ENCODE measurements at regions not wholly inside any gene's neighbourhood (a gene's known extent, or its start where the extent isn't known, plus 50 kb on each side); places are given as distances from the start of the nearest gene placed in this dataset.

- ChIA-PET POLR2A (no interaction called here), CTCF (interaction anchor here (1.0 to 6.2 kb wide), 5 partner anchors 11 to 37 kb away, joined by 3 to 21 read pairs (median 4); no protein-coding TSS in a partner anchor)
- no peak for DNase-seq (ENCODE audit: low read depth in 1 of 2, low spot score in 1 of 2)
- TF ChIP-seq RNF2 (IDR thresholded peaks at IDR 0.05; ENCODE audit: borderline replicate concordance, low read depth) = no peak
- no peak for TF ChIP-seq HEYL (CRISPR knock-in tag; IDR thresholded peaks at IDR 0.05)
- TF ChIP-seq CHD2 (IDR thresholded peaks at IDR 0.05; ENCODE audit: low read length, partially characterized antibody) = no peak
- TF ChIP-seq JUNB (IDR thresholded peaks at IDR 0.05) = no peak
- no peak for TF ChIP-seq HMGXB4 (CRISPR knock-in tag; IDR thresholded peaks at IDR 0.05; ENCODE audit: borderline replicate concordance)
- TF ChIP-seq ZSCAN20 (CRISPR knock-in tag; IDR thresholded peaks at IDR 0.05) = no peak
- no peak for TF ChIP-seq ELK1 (IDR thresholded peaks at IDR 0.05; ENCODE audit: low read depth, low read length)
- TF ChIP-seq GATA3 (IDR thresholded peaks at IDR 0.05; ENCODE audit: borderline replicate concordance) = no peak
- TF ChIP-seq MAFK (IDR thresholded peaks at IDR 0.05; ENCODE audit: partially characterized antibody) = no peak
- no peak for TF ChIP-seq RFX5 (IDR thresholded peaks at IDR 0.05)
- TF ChIP-seq EHF (CRISPR knock-in tag; IDR thresholded peaks at IDR 0.05) = no peak
- no peak for TF ChIP-seq HDAC2 (IDR thresholded peaks at IDR 0.05)
- no peak for TF ChIP-seq RAD21 (conservative IDR thresholded peaks at IDR 0.05 in 1 of 2, IDR thresholded peaks at IDR 0.05 in 1 of 2)
- no peak for TF ChIP-seq RCOR1 (IDR thresholded peaks at IDR 0.05; ENCODE audit: low read depth, low read length)
- TF ChIP-seq FOXS1 (CRISPR knock-in tag; IDR thresholded peaks at IDR 0.05) = no peak
- no peak for TF ChIP-seq FOSB (CRISPR knock-in tag; IDR thresholded peaks at IDR 0.05)
- no peak for TF ChIP-seq POLR2AphosphoS2 (conservative IDR thresholded peaks at IDR 0.05; ENCODE audit: low read length)
- no peak for TF ChIP-seq EP300 (IDR thresholded peaks at IDR 0.05)
- TF ChIP-seq FOSL2 (IDR thresholded peaks at IDR 0.05) = no peak
- no peak for TF ChIP-seq FOSL2 (CRISPR knock-in tag; IDR thresholded peaks at IDR 0.05)
- 40% methylated on average over 7 of the region's 7 CpGs for WGBS (ENCODE audit: missing lambda C conversion rate)
- peak in 1 of 2 experiments; percentile 13; a peak in 1 of 6 replicates for ATAC-seq
- no peak overlapping the region for H3K27ac ChIP-seq
- no peaks in the 10 kb centered on the region for H3K9me3 ChIP-seq
- no peaks in the 10 kb centered on the region for H3K4me1 ChIP-seq
- H3K4me3 ChIP-seq = no peak overlapping the region
- H3K4me2 ChIP-seq = no peak overlapping the region
- FAIRE-seq = no peak
Observed at GRCh38 chr9:121582641-121583040, 68.8 kb upstream of the DAB2IP start.

- Histone ChIP-seq H3K4me3 (no peak overlapping the region), H3K4me1 (no peaks in the 10 kb centered on the region), H3K9me3 (no peaks in the 10 kb centered on the region; the same call in 2 of the 3 replicates), H3K4me2 (no peak overlapping the region), H3K27ac (no peak overlapping the region)
- ChIA-PET CTCF (interaction anchor here (0.6 to 6.2 kb wide), 4 partner anchors 14 to 258 kb away, joined by 3 to 21 read pairs (median 4); no protein-coding TSS in a partner anchor), POLR2A (no interaction called here)
- ATAC-seq (no peak), DNase-seq (ENCODE audit: low read depth in 1 of 2, low spot score in 1 of 2) (no peak), FAIRE-seq (no peak)
- 65% methylated on average over 4 of the region's 4 CpGs for WGBS (ENCODE audit: missing lambda C conversion rate)
- TF ChIP-seq FOXS1 (CRISPR knock-in tag; IDR thresholded peaks at IDR 0.05) = no peak
- TF ChIP-seq NFE2L2 (conservative IDR thresholded peaks at IDR 0.05; ENCODE audit: low read length) = no peak
Observed at GRCh38 chr9:121584421-121584820, 67.0 kb upstream of the DAB2IP start.

GRCh38 chr9:121587863-121588262 lies 63.6 kb upstream of the DAB2IP start:
- no peak overlapping the region for H3K4me3 ChIP-seq

More at GRCh38 chr9:121587863-121588262, 63.6 kb upstream of the DAB2IP start:
- H3K27ac ChIP-seq = no peak overlapping the region
- ATAC-seq = no peak
- no peak for FAIRE-seq
- CTCF ChIA-PET = interaction anchor here (2.5 kb wide), 1 partner anchor 10 kb away, joined by 9 read pairs; no protein-coding TSS in a partner anchor
- POLR2A ChIA-PET = no interaction called here
- H3K9me3 ChIP-seq = no peaks in the 10 kb centered on the region; the same call in 2 of the 3 replicates
- no peaks in the 10 kb centered on the region for H3K4me1 ChIP-seq
- TF ChIP-seq REST (IDR thresholded peaks at IDR 0.05) (no peak), HES2 (IDR thresholded peaks at IDR 0.05) (no peak)
- no peak for DNase-seq (ENCODE audit: low read depth in 1 of 2, low spot score in 1 of 2)
- WGBS (ENCODE audit: missing lambda C conversion rate) = 60% methylated on average over 4 of the region's 4 CpGs
- no peak overlapping the region for H3K4me2 ChIP-seq
